NCI-H82 (cell line): ENCODE measurements at regions not wholly inside any gene's neighbourhood (a gene's known extent, or its start where the extent isn't known, plus 50 kb on each side); places are given as distances from the start of the nearest gene placed in this dataset.

Experiments used
- DNase-seq: peaks from one replicate; lab custom pipeline; 2025; lab: John Stamatoyannopoulos, UW

GRCh38 chr7:18243731-18244130 is 216.1 kb upstream of the PRPS1L1 start:
- DNase-seq: peak; percentile 27

- DNase-seq: no peak
These were observed 222.5 kb upstream of the PRPS1L1 start for GRCh38 chr7:18250133-18250532.

- DNase-seq: no peak
These were observed 230.1 kb upstream of the PRPS1L1 start for GRCh38 chr7:18257711-18258110.

GRCh38 chr7:18262058-18262457 is 233.5 kb upstream of the HDAC9 start:
- DNase-seq: no peak

GRCh38 chr7:18265611-18266281 is 229.8 kb upstream of the HDAC9 start:
- no peak for DNase-seq

- DNase-seq: no peak
These were observed 227.0 kb upstream of the HDAC9 start for GRCh38 chr7:18268571-18268970.

GRCh38 chr7:18276380-18276779 is 219.2 kb upstream of the HDAC9 start:
- DNase-seq: peak; percentile 5

- DNase-seq: no peak
These were observed 217.2 kb upstream of the HDAC9 start for GRCh38 chr7:18278316-18278715.

GRCh38 chr7:18283045-18283444 is 212.5 kb upstream of the HDAC9 start:
- DNase-seq: peak; percentile 81

GRCh38 chr7:18287482-18287881 is 208.1 kb upstream of the HDAC9 start:
- DNase-seq: peak; percentile 5

GRCh38 chr7:18288322-18289037 is 207.1 kb upstream of the HDAC9 start:
- no peak for DNase-seq

- peak; percentile 7 for DNase-seq
These were observed 205.8 kb upstream of the HDAC9 start for GRCh38 chr7:18289788-18290187.

- DNase-seq: no peak
These were observed 205.3 kb upstream of the HDAC9 start for GRCh38 chr7:18290223-18290622.

GRCh38 chr7:18290865-18291264 is 204.7 kb upstream of the HDAC9 start:
- no peak for DNase-seq

- DNase-seq: no peak
These were observed 203.0 kb upstream of the HDAC9 start for GRCh38 chr7:18292584-18292983.

- no peak for DNase-seq
These were observed 201.8 kb upstream of the HDAC9 start for GRCh38 chr7:18293759-18294158.

- no peak for DNase-seq
These were observed 201.1 kb upstream of the HDAC9 start for GRCh38 chr7:18294411-18294810.

GRCh38 chr7:18295781-18296423 is 199.6 kb upstream of the HDAC9 start:
- DNase-seq: no peak

GRCh38 chr7:18302097-18302496 is 193.5 kb upstream of the HDAC9 start:
- no peak for DNase-seq

GRCh38 chr7:18305866-18306265 is 189.7 kb upstream of the HDAC9 start:
- DNase-seq: no peak

GRCh38 chr7:18306696-18307095 is 188.9 kb upstream of the HDAC9 start:
- DNase-seq: no peak

- DNase-seq: no peak
These were observed 186.6 kb upstream of the HDAC9 start for GRCh38 chr7:18308938-18309337.

GRCh38 chr7:18312482-18312881 is 183.1 kb upstream of the HDAC9 start:
- DNase-seq: no peak
